ENCODE measurements at regions not wholly inside any gene's neighbourhood (a gene's known extent, or its start where the extent isn't known, plus 50 kb on each side); places are given as distances from the start of the nearest gene placed in this dataset.

DNA sequence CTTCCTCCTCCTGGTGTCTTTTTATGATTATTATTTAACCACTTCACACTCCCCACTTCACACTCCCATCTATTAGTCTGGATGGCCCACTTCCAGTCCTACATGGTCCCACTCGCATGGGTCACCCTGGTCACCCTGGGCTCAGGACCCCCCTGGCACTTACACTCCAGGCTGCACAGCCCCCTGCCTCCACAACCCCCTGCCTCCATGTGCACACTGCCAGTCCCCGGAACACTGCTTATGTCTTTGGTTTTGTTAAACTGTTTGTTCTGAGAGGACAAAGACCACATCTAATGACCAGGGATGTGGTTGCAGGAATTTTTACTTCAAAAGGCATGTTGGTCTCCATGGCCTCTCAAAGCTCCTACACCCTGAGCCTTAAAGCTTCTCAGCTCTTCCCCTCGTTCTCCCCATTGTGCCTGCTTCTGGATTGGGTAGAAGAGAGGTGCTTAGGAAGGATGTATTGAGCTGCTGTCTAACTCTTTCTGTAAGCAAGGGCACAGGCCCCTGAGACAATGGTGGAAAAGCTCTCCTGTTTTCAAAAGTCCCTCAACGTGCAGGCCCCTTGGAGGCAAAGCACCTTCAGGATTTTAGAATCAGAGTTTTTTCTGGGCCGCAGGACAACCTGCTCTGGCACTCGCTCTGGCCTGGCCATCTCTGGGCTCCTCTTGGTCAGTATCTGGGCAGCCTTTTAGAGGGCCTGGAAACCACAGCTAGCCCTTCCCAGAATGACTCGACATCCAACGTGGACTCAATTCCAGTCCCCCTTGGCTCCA is 150.0 kb upstream of the HAAO start:
- in situ Hi-C loops (cut with MboI; ENCODE audit: low sequenced_read_pairs), result no loop called here

- in situ Hi-C loops (cut with MboI; ENCODE audit: low sequenced_read_pairs), result no loop called here
Measured at GRCh38 chr2:42941633-42942176, 149.3 kb upstream of the HAAO start.

- in situ Hi-C loops (cut with MboI; ENCODE audit: low sequenced_read_pairs), result no loop called here
Measured at GRCh38 chr2:42939411-42940206, 147.2 kb upstream of the HAAO start.

DNA sequence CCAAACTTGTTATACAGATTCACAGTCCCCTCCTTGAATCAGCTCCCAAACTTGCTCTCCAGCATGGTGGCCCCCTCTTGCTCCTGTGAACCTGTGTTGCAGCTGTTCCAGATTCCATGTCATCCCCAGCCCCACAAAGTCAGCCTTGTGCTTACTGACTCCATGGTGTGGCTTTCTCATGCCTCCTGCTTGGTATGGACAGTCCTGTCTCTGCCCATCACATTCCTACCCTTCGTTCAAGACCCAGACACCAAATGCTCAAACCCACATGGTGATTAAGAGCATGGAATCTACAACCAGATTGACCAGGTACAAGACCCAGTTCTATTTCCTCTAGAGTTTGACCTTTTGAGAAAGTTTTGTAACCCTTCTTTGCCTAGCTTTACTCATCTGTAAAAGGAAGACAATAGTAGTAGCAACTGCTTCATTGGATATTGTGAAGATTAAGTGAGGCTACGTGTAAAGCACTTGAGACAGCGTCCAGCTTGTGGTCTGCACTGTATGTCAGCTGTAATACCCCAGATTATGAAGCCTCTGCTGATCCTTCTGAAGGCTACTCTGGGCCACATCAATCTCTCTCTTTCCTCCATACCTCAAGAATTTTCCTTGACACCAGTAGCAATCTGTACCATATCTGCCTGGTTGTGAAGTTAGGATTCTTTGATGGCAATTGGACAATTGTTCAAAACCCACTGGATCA is 146.4 kb upstream of the HAAO start:
- in situ Hi-C loops (cut with MboI; ENCODE audit: low sequenced_read_pairs), result no loop called here

GRCh38 chr2:42937171-42937875 is 144.9 kb upstream of the HAAO start:
- in situ Hi-C loops (cut with MboI; ENCODE audit: low sequenced_read_pairs), result no loop called here

- in situ Hi-C loops (cut with MboI; ENCODE audit: low sequenced_read_pairs), result no loop called here
Measured at GRCh38 chr2:42935692-42936671, 143.6 kb upstream of the HAAO start.

GRCh38 chr2:42934580-42935186 is 142.3 kb upstream of the HAAO start:
- in situ Hi-C loops (cut with MboI; ENCODE audit: low sequenced_read_pairs), result no loop called here

DNA sequence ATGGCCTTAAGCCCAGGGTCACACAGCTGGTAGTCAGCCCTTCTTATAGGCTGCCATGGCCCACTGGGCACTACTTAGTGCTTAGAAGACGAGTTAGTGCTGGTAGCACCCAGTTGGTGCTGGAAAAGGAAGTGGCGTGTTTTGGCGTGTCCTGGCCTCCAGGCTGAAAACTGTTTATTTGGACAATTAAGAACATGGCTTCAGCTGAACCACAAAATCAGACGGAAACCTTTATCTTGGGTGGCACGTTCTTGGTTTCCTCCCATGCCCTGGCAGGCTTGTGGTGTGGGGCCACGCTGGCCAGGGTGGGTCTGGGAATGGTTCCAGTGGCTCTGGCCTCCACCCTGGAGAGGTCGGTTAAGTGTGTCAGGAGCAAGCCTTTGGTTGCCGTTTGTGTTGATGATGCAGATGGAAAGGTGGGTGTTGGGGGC is 141.5 kb upstream of the HAAO start:
- in situ Hi-C loops (cut with MboI; ENCODE audit: low sequenced_read_pairs), result no loop called here

GRCh38 chr2:42932271-42933151 is 140.1 kb upstream of the HAAO start:
- in situ Hi-C loops (cut with MboI; ENCODE audit: low sequenced_read_pairs), result no loop called here

- in situ Hi-C loops (cut with MboI; ENCODE audit: low sequenced_read_pairs), result no loop called here
Measured at GRCh38 chr2:42931818-42932195, 139.4 kb upstream of the HAAO start.

GRCh38 chr2:42931146-42931817 is 138.9 kb upstream of the HAAO start:
- in situ Hi-C loops (cut with MboI; ENCODE audit: low sequenced_read_pairs), result no loop called here

- in situ Hi-C loops (cut with MboI; ENCODE audit: low sequenced_read_pairs), result no loop called here
Measured at GRCh38 chr2:42930025-42930581, 137.7 kb upstream of the HAAO start.

DNA sequence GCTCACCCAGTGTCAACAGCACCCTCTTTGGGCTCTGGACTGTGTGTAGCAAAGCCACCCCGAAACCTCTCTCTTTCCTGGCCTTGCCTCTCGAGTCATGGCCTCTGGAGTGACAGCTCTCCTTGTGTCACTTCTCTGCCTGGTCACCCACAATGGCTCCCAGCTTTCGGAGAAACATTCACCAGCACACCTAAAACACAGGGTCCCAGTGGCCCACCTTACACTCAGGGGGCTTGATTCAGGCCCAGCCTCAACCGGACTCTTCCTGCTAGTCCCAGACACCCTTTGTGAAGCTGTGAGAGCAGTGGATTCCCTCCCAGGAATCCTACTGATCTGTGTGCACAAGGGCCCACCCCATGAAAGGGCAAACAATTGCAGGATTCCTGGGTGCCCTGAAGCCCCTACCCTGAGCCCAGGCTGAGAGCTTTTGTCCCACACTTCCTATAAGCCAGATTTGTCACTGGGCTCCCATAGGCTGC is 137.2 kb upstream of the HAAO start:
- in situ Hi-C loops (cut with MboI; ENCODE audit: low sequenced_read_pairs), result no loop called here

DNA sequence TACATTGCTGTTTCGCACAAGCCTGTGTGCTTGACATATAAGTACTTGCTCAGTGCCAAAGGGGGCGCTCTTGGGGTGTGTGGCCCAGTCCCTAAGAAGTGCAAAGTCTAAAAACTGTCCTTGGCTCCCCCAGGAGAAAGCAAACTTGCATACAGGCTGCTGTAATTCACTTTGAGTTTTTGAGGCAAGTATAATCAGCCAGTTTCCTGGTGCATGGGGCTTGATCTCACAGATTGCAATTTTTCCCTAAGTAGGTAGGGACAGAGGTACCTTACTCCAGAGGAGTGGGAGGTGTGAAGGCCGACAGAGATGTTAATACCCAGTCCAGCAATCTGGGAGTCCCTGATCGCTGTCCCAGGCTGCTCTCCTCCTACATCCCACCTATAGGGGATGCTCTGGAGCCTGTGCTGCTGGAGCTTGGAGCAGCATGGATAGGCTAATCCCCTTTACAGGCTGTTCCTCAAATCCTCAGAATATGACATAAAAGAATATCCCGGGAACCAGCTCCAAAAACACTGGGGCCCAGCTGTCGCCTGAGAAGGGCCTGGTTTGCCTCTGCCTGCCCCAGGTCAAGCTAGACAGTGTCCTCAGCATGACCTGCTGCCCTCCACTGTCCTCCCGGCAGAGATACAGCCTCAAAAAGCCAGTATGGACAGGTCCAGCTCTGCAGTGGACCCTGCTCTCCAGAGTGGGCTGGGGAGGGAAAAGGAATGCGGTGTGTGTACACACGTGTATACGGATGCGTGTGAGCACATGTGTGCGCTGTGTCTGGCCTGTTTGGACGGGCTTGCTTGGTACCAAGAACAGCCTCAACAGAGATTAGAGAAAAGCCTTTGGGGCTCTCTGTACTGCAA is 136.5 kb upstream of the HAAO start:
- in situ Hi-C loops (cut with MboI; ENCODE audit: low sequenced_read_pairs), result no loop called here

GRCh38 chr2:42928161-42928691 is 135.8 kb upstream of the HAAO start:
- in situ Hi-C loops (cut with MboI; ENCODE audit: low sequenced_read_pairs), result no loop called here
